A549 (cell line): ENCODE measurements at regions not wholly inside any gene's neighbourhood (a gene's known extent, or its start where the extent isn't known, plus 50 kb on each side); places are given as distances from the start of the nearest gene placed in this dataset.

Experiments used
- ATAC-seq, 2 experiments: fragments of 200-7000 bp in 1 of 2; fragments of >200 bp in 1 of 2; cut with Nextera tagmentation in 1 of 2; cut with Tn5 transposase in 1 of 2; 3 replicates each; pipeline versions ENCODE4 v1.8.0 to v1.9.1; 2018 to 2020; ENCODE audit warnings: mild to moderate bottlenecking in 1 of 2, moderate library complexity in 1 of 2
- CTCF ChIA-PET: fragments of 300-600 bp; sonication (Branson Sonifier 250); formaldehyde crosslinking; extraction: SDS; loops from one replicate; lab custom pipeline; 2021; ENCODE audit warnings: antibody characterized with exemption, inconsistent platforms; lab: Yijun Ruan, JAX
- POLR2A ChIA-PET: fragments of 350-600 bp; formaldehyde crosslinking; extraction: SDS; loops from one replicate; lab custom pipeline; 2021; ENCODE audit warnings: antibody characterized with exemption, inconsistent platforms; lab: Yijun Ruan, JAX
- DNase-seq, 2 experiments: peaks; one replicate each; pipeline versions ENCODE4 v3.0.0 to v3.0.0-alpha.2; 2011 to 2016; ENCODE audit warnings: low read depth in 1 of 2, low spot score in 1 of 2
- FAIRE-seq: peaks from 2 replicates; lab custom pipeline; 2011; peaks lifted over from hg19 to GRCh38; lab: Jason Lieb, UNC
- H3K27ac ChIP-seq, 2 experiments: fragments of >200 bp; sonication (Bioruptor Twin); formaldehyde crosslinking; 3 replicates each; pipeline ENCODE4 v1.5.1; 2016 to 2017
- H3K4me1 ChIP-seq: fragments of >200 bp; sonication (Bioruptor Twin); formaldehyde crosslinking; 3 replicates; pipeline ENCODE4 v1.6.1; 2016
- H3K4me2 ChIP-seq: fragments of >200 bp; sonication (Bioruptor Twin); formaldehyde crosslinking; 3 replicates; pipeline ENCODE4 v1.6.1; 2016
- H3K4me3 ChIP-seq: fragments of >200 bp; sonication (Bioruptor Twin); formaldehyde crosslinking; 3 replicates; pipeline ENCODE4 v1.5.1; 2016
- H3K9me3 ChIP-seq: fragments of >200 bp; sonication (Bioruptor Twin); formaldehyde crosslinking; 3 replicates; pipeline ENCODE4 v1.6.1; 2016
- CBX8 ChIP-seq: fragments of 200-600 bp; sonication (generic); IDR thresholded peaks from 2 replicates; pipeline ENCODE4 v1.6.1; 2016
- EHMT2 ChIP-seq: fragments of 200-600 bp; sonication (generic); IDR thresholded peaks from 2 replicates; pipeline ENCODE4 v1.6.1; 2016; ENCODE audit warnings: antibody characterized with exemption, low read depth, mild to moderate bottlenecking, moderate library complexity
- ESRRA ChIP-seq: fragments of 150-350 bp; IDR thresholded peaks from 2 replicates; pipeline ENCODE4 v1.6.1; 2014; ENCODE audit warnings: mild to moderate bottlenecking, low read length, borderline replicate concordance
- FOSB ChIP-seq: fragments of 250-450 bp; sonication (Bioruptor Pico); IDR thresholded peaks from 2 replicates; pipeline ENCODE4 v1.5.0; 2020; ENCODE audit warnings: mild to moderate bottlenecking, moderate library complexity
- FOXS1 ChIP-seq: fragments of 250-450 bp; sonication (Bioruptor Pico); IDR thresholded peaks from 2 replicates; pipeline ENCODE4 v1.5.0; 2020; ENCODE audit warnings: mild to moderate bottlenecking, moderate library complexity
- HDAC2 ChIP-seq: fragments of 200-600 bp; sonication (generic); IDR thresholded peaks from 2 replicates; pipeline ENCODE4 v1.6.1; 2016
- HOXB13 ChIP-seq: fragments of 250-450 bp; sonication (Bioruptor Pico); IDR thresholded peaks from 2 replicates; pipeline ENCODE4 v1.5.0; 2020; ENCODE audit warnings: low read depth, mild to moderate bottlenecking, moderate library complexity
- HOXB5 ChIP-seq: fragments of 250-450 bp; sonication (Bioruptor Pico); IDR thresholded peaks from 2 replicates; pipeline ENCODE4 v1.5.0; 2020; ENCODE audit warnings: mild to moderate bottlenecking, moderate library complexity
- JUN ChIP-seq, 2 experiments: fragments of >200 bp; sonication (Bioruptor Twin); formaldehyde crosslinking; IDR thresholded peaks; 2 replicates in 1 of 2; 3 replicates in 1 of 2; pipeline ENCODE4 v1.6.1; 2016 to 2017
- JUNB ChIP-seq: fragments of >200 bp; sonication (Bioruptor Twin); formaldehyde crosslinking; IDR thresholded peaks from 2 replicates; pipeline ENCODE4 v1.6.1; 2016
- KDM1A ChIP-seq: fragments of 200-600 bp; sonication (generic); IDR thresholded peaks from 2 replicates; pipeline ENCODE4 v1.6.1; 2016; ENCODE audit warnings: low read depth, mild to moderate bottlenecking
- MYC ChIP-seq: IDR thresholded peaks from 2 replicates; pipeline ENCODE4 v1.6.1; 2012; ENCODE audit warnings: mild to moderate bottlenecking, inconsistent platforms, low read length, improper control_type of control experiment, borderline replicate concordance
- PHF8 ChIP-seq: fragments of 200-600 bp; sonication (generic); IDR thresholded peaks from 2 replicates; pipeline ENCODE4 v1.6.1; 2016; ENCODE audit warnings: low read depth, mild to moderate bottlenecking, antibody characterized with exemption, moderate library complexity, borderline replicate concordance
- POLR2A ChIP-seq: IDR thresholded peaks from 2 replicates; pipeline ENCODE4 v1.6.1; 2012; ENCODE audit warnings: mild to moderate bottlenecking, low read length
- POLR2AphosphoS2 ChIP-seq: conservative IDR thresholded peaks from 2 replicates; pipeline ENCODE4 v1.6.1; 2012; ENCODE audit warnings: low read length, improper control_type of control experiment, inconsistent platforms
- RAD21 ChIP-seq, 2 experiments: fragments of >200 bp in 1 of 2; sonication (Bioruptor Twin) in 1 of 2; formaldehyde crosslinking in 1 of 2; IDR thresholded peaks in 1 of 2; conservative IDR thresholded peaks in 1 of 2; 2 replicates in 1 of 2; 3 replicates in 1 of 2; pipeline ENCODE4 v1.6.1; 2012 to 2018; ENCODE audit warnings: inconsistent platforms in 1 of 2
- RARB ChIP-seq: fragments of 250-450 bp; sonication (Bioruptor Pico); IDR thresholded peaks from 2 replicates; pipeline ENCODE4 v1.8.0; 2021; ENCODE audit warnings: mild to moderate bottlenecking, moderate library complexity
- RCOR1 ChIP-seq: fragments of 150-350 bp; IDR thresholded peaks from 2 replicates; pipeline ENCODE4 v1.6.1; 2014; ENCODE audit warnings: antibody characterized with exemption, low read length, low read depth
- RNF2 ChIP-seq: fragments of 200-600 bp; sonication (generic); IDR thresholded peaks from 2 replicates; pipeline ENCODE4 v1.6.1; 2016; ENCODE audit warnings: low read depth, mild to moderate bottlenecking, antibody characterized with exemption, moderate library complexity, borderline replicate concordance
- SMC3 ChIP-seq: fragments of >200 bp; sonication (Bioruptor Twin); formaldehyde crosslinking; IDR thresholded peaks from 3 replicates; pipeline ENCODE4 v1.6.1; 2018; ENCODE audit warnings: inconsistent platforms
- TP53 ChIP-seq: fragments of 250-450 bp; sonication (Bioruptor Pico); IDR thresholded peaks from 2 replicates; pipeline ENCODE4 v1.5.0; 2021; ENCODE audit warnings: mild to moderate bottlenecking, moderate library complexity
- ZC3H11A ChIP-seq: fragments of 450-650 bp; IDR thresholded peaks from 2 replicates; pipeline ENCODE4 v1.6.1; 2014; ENCODE audit warnings: antibody characterized with exemption, mild to moderate bottlenecking
- ZNF302 ChIP-seq: fragments of 250-450 bp; sonication (Bioruptor Pico); IDR thresholded peaks from 2 replicates; pipeline ENCODE4 v1.9.0; 2021; ENCODE audit warnings: inconsistent platforms, mild to moderate bottlenecking, moderate library complexity
- WGBS: methylation state at CpG from one replicate; pipeline ENCODE4 v1.1.6; 2017; ENCODE audit errors: missing lambda C conversion rate; 5-methylcytosine and 5-hydroxymethylcytosine counted together
- TF ChIP-seq, protein P1 (sequence below): fragments of 250-450 bp; sonication (Bioruptor Pico); IDR thresholded peaks from 2 replicates; pipeline ENCODE4 v1.5.0; 2021; ENCODE audit warnings: mild to moderate bottlenecking, moderate library complexity, borderline replicate concordance
- TF ChIP-seq, protein P2 (sequence below): fragments of 150-350 bp; IDR thresholded peaks from 2 replicates; pipeline ENCODE4 v1.6.1; 2014; ENCODE audit warnings: low read depth, mild to moderate bottlenecking, low read length
- TF ChIP-seq, protein P3 (sequence below): IDR thresholded peaks from 2 replicates; pipeline ENCODE4 v1.6.1; 2012
- TF ChIP-seq, protein P4 (sequence below): fragments of 200-600 bp; sonication (generic); IDR thresholded peaks from 2 replicates; pipeline ENCODE4 v1.6.1; 2016; ENCODE audit warnings: antibody characterized with exemption, mild to moderate bottlenecking, moderate library complexity
- TF ChIP-seq, protein P5 (sequence below): fragments of 450-650 bp; IDR thresholded peaks from 2 replicates; pipeline ENCODE4 v1.6.1; 2014; ENCODE audit warnings: antibody characterized with exemption

DNA sequence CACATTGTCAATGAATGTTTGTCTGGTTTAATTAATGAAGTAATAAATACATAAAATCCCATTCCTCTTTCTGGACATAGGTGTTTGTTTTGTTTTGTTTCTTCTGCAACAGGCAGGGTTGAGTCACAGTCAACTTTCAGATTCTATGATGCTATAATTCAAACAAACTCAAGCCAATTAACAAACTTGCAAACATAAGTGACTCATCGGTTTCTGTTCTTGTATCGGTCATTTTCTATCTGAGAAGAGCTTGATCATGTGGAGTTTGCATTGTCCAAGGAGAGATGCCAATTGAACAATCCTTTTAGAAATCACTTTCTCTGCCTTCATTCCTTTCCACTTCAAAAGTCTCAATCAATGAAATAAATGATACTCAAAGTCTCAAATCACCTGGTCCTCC is 294.2 kb upstream of the C16orf82 start:
- H3K9me3 ChIP-seq, result no peaks in the 10 kb centered on the region
- no peak overlapping the region for H3K4me2 ChIP-seq
- TF ChIP-seq POLR2A, result no peak
- TF ChIP-seq POLR2AphosphoS2, result no peak
- TF ChIP-seq RARB (CRISPR knock-in tag), result no peak
- no peak for TF ChIP-seq FOSB (CRISPR knock-in tag)
- TF ChIP-seq, protein P1, sequence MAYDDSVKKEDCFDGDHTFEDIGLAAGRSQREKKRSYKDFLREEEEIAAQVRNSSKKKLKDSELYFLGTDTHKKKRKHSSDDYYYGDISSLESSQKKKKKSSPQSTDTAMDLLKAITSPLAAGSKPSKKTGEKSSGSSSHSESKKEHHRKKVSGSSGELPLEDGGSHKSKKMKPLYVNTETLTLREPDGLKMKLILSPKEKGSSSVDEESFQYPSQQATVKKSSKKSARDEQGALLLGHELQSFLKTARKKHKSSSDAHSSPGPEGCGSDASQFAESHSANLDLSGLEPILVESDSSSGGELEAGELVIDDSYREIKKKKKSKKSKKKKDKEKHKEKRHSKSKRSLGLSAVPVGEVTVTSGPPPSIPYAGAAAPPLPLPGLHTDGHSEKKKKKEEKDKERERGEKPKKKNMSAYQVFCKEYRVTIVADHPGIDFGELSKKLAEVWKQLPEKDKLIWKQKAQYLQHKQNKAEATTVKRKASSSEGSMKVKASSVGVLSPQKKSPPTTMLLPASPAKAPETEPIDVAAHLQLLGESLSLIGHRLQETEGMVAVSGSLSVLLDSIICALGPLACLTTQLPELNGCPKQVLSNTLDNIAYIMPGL, result no peak
- TF ChIP-seq JUN (IDR thresholded peaks at IDR 0.05), result no peak
- TF ChIP-seq SMC3, result no peak
- TF ChIP-seq, protein P2, sequence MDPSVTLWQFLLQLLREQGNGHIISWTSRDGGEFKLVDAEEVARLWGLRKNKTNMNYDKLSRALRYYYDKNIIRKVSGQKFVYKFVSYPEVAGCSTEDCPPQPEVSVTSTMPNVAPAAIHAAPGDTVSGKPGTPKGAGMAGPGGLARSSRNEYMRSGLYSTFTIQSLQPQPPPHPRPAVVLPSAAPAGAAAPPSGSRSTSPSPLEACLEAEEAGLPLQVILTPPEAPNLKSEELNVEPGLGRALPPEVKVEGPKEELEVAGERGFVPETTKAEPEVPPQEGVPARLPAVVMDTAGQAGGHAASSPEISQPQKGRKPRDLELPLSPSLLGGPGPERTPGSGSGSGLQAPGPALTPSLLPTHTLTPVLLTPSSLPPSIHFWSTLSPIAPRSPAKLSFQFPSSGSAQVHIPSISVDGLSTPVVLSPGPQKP, result no peak
- TF ChIP-seq EHMT2, result no peak
- no peak for TF ChIP-seq JUNB
- TF ChIP-seq RAD21 (conservative IDR thresholded peaks at IDR 0.05 in 1 of 2, IDR thresholded peaks at IDR 0.05 in 1 of 2), result no peak
- TF ChIP-seq TP53, result no peak
- TF ChIP-seq ZC3H11A, result no peak
- no peak for TF ChIP-seq PHF8
- TF ChIP-seq RNF2, result no peak
- TF ChIP-seq HOXB13 (CRISPR knock-in tag), result no peak
- TF ChIP-seq FOXS1, result no peak
- no peak for TF ChIP-seq KDM1A
- TF ChIP-seq, protein P3, sequence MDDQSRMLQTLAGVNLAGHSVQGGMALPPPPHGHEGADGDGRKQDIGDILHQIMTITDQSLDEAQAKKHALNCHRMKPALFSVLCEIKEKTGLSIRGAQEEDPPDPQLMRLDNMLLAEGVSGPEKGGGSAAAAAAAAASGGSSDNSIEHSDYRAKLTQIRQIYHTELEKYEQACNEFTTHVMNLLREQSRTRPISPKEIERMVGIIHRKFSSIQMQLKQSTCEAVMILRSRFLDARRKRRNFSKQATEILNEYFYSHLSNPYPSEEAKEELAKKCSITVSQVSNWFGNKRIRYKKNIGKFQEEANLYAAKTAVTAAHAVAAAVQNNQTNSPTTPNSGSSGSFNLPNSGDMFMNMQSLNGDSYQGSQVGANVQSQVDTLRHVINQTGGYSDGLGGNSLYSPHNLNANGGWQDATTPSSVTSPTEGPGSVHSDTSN, result no peak
- TF ChIP-seq, protein P4, sequence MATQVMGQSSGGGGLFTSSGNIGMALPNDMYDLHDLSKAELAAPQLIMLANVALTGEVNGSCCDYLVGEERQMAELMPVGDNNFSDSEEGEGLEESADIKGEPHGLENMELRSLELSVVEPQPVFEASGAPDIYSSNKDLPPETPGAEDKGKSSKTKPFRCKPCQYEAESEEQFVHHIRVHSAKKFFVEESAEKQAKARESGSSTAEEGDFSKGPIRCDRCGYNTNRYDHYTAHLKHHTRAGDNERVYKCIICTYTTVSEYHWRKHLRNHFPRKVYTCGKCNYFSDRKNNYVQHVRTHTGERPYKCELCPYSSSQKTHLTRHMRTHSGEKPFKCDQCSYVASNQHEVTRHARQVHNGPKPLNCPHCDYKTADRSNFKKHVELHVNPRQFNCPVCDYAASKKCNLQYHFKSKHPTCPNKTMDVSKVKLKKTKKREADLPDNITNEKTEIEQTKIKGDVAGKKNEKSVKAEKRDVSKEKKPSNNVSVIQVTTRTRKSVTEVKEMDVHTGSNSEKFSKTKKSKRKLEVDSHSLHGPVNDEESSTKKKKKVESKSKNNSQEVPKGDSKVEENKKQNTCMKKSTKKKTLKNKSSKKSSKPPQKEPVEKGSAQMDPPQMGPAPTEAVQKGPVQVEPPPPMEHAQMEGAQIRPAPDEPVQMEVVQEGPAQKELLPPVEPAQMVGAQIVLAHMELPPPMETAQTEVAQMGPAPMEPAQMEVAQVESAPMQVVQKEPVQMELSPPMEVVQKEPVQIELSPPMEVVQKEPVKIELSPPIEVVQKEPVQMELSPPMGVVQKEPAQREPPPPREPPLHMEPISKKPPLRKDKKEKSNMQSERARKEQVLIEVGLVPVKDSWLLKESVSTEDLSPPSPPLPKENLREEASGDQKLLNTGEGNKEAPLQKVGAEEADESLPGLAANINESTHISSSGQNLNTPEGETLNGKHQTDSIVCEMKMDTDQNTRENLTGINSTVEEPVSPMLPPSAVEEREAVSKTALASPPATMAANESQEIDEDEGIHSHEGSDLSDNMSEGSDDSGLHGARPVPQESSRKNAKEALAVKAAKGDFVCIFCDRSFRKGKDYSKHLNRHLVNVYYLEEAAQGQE, result no peak
- CTCF ChIA-PET, result interaction anchor here (0.8 to 1.0 kb wide), 2 partner anchors 9 to 17 kb away, joined by 3 read pairs; no protein-coding TSS in a partner anchor
- ATAC-seq, result no peak
- WGBS, result 0% methylated on average over 2 of the region's 2 CpGs
- no peak overlapping the region for H3K4me3 ChIP-seq
- no peak for FAIRE-seq
- no peak for DNase-seq
- no peak overlapping the region for H3K27ac ChIP-seq
- H3K4me1 ChIP-seq, result no peaks in the 10 kb centered on the region
- POLR2A ChIA-PET, result no interaction called here

DNA sequence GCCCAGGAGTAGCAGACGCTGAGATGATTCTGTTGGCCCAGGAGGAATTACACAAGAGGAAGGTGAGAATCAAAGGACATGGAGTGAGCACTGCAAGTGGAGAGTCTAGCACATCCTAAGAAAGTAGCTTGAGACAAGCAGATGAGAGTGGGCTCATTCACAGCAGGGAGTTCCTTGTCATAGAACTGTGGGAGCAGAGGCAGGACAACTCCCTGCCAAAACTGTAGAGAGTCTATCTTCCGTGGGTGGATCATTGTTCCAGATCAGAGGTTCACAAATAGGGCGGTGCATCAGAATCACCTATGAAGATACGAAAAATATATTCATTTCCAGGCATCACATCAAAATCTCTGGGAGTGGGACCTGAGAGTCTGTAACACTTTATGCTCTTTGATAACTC is 288.9 kb upstream of the C16orf82 start:
- DNase-seq, result no peak
- WGBS, result 2% methylated on average over 4 of the region's 4 CpGs

More for the DNA sequence above, 288.9 kb upstream of the C16orf82 start:
- no peaks in the 10 kb centered on the region for H3K9me3 ChIP-seq
- FAIRE-seq (no peak), ATAC-seq (no peak)
- no peak overlapping the region for H3K4me3 ChIP-seq
- CTCF ChIA-PET, result no interaction called here
- TF ChIP-seq ESRRA (no peak), CBX8 (no peak), RCOR1 (no peak), HOXB5 (CRISPR knock-in tag) (no peak), SMC3 (no peak), TP53 (no peak), MYC (no peak), ZNF302 (CRISPR knock-in tag) (no peak), HDAC2 (no peak)
- TF ChIP-seq, protein P5, sequence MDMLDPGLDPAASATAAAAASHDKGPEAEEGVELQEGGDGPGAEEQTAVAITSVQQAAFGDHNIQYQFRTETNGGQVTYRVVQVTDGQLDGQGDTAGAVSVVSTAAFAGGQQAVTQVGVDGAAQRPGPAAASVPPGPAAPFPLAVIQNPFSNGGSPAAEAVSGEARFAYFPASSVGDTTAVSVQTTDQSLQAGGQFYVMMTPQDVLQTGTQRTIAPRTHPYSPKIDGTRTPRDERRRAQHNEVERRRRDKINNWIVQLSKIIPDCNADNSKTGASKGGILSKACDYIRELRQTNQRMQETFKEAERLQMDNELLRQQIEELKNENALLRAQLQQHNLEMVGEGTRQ, result no peak
- TF ChIP-seq, protein P2, result no peak
- H3K4me1 ChIP-seq, result no peaks in the 10 kb centered on the region
- POLR2A ChIA-PET, result no interaction called here
- H3K4me2 ChIP-seq, result no peak overlapping the region
- H3K27ac ChIP-seq, result no peak overlapping the region
